GM21367 (cell line): ENCODE measurements at regions not wholly inside any gene's neighbourhood (a gene's known extent, or its start where the extent isn't known, plus 50 kb on each side); places are given as distances from the start of the nearest gene placed in this dataset.

Source experiments
- ATAC-seq: cut with Tn5 transposase; IDR thresholded peaks from one replicate; pipeline ENCODE4 v1.9.1; 2021; ENCODE audit not compliant: unreplicated experiment

DNA sequence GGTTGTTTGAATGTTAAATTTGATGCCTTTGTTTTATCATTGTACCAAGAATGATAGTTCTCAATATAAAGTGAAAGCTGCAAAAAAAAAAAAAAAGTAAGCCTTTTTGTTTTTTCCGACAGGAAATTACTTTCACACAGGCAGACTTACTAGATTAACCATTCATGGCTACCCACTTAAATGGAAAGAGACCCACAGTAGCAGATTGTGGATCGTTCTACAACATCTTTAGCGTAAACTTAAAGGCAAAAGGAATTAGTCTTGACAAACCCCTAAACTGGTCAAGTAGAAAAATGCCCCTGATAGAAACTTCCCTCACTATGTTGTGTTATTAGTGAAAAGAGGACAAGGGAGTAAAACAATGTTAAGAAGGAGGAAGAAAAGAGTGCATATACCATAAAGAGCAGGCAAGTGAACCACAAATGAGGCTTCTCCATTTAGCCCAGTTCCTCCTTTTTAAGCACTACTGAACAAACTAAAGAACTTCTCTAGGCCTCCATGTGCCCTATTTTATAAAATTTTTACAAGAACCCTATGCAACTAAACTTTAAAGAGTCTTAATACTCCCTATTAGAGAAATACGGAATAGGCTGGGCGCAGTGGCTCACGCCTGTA is 1560.3 kb downstream of the MRPL39 start:
- ATAC-seq: no peak

DNA sequence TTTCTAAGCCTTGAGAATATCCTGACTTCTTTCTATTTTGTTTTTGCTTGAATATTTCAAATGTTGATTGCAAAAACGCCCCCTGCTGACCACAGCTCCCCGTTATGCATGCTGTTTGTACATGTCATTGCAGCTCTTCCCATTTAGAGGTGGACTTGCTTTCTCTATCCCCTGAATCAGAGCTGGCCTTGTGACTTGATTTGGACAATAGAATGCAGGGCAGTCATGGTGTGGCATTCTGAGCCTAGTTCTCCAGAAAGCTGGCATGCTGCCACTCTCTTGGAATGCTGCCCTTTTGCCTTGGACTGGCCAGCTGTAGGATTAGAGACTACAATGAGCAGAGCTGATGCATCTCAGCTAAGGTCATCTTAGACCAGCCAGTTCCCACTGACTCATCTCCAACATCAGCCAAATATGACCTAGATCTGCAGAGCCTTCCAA is 1561.5 kb downstream of the MRPL39 start:
- peak; percentile 53 for ATAC-seq

DNA sequence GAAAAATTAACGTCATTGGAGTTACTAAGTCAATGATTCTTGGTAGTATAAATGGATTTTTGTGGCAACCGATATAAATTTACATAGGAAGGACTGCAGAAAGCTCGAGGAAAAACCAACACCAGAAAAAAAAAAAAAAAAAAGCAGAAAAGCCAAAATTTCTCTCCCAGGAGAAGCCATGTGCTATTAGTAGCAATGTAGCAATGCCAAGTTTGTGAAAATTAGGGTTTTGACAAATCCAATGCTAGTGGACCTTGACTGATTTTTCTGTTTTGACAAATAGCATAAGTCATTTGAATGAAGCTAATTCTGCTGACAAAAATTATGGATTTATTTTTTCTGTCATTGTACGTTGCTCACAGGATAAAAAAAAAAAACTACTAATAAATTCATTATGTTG is 1561.9 kb downstream of the MRPL39 start:
- ATAC-seq: no peak

DNA sequence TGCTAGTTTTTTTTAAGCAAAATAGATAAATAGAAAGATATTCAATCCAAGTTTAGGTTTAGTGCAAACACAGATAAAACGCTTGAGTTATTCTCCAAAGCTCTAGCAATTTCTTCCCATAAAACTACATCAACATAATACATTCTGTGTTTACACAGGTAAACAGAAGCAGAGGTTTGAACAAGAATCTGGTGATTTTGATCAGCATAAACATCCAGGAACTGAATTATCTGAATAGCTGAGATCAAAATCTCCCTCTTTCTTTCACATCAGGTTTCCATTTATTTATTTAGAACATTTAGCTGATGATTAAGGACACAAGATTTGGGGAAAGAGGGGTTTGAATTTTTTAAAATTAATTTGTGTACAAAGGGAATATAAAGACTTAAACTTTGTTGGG is 1564.6 kb downstream of the MRPL39 start:
- no peak for ATAC-seq

DNA sequence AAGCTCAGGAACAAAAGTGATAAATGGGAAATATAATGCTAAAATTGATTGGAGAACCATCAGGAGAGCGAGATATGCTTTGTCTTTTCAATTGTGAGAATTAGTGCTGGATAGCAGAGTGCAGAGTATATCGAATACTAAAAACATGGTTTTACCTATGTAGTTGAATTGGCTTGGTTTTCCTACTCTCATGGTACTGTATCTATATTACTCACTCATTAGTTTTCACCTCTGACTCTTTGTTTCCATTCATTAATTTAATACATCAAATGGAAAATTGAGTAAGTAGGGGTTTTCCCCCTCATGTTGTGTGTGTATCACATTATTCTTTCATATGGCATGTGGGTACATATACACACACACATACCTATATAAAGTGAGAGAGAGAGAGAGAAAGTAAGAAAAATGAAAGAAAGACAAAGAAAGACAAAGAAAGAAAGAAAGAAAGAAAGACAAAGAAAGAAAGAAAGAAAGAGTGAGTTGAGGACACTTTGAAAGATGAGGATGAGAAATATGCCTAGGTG is 1574.5 kb downstream of the MRPL39 start:
- ATAC-seq: no peak

DNA sequence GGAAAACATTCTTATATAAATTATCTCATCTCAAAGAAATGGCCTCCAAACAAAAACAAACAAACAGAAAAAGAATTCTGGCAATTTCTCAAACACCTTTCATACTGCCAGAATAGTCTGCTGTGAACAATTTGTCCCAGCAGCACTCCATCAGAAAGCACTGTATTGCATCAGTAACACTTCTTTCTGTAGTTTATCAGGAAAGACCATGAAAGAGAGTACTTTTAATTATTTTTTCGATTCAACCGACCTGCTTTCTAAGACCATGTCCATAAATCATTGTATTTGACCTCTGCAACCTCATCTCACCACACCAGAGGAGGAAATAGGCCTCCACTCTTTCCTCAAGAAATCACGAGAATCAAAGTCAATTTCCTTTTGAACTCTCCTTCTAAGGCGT is 1579.9 kb downstream of the MRPL39 start:
- no peak for ATAC-seq

DNA sequence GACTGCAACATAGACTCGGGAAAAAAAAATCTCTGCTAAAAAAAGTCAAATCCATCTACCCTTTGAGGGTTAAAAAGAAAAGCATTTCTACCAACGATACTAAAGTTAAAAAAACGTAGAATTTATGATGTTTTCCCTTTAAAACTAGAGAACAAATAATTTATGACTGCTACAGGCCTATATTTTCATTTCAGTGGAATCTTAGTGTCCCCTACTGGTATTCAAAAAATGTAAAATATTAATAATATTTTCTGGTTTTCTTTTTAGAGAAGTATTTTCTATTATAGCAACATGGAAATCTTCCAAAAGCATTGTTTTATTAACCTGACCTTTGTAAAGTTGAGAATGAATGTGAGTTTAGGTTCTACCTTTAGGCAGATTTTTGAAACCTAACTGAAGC is 1582.2 kb downstream of the MRPL39 start:
- ATAC-seq: no peak

DNA sequence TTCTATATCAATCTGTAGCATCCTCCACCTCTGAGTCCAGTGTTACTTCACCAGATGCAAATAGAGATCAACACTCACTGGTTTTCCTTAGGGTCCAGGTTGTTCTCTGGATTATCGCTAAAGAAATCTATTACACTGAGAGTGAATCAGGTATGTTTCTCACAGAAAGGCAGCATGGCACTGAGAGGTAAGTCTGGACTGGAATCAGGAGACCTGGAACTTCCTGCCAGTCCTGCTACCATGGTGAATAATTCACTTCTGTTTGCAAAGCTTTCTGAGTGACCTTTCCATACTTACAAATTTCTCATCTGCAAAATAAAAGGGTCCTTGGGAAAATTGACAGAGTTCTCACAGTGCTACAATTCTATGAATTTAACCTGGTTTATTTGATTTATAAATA is 1583.3 kb downstream of the MRPL39 start:
- ATAC-seq: no peak

DNA sequence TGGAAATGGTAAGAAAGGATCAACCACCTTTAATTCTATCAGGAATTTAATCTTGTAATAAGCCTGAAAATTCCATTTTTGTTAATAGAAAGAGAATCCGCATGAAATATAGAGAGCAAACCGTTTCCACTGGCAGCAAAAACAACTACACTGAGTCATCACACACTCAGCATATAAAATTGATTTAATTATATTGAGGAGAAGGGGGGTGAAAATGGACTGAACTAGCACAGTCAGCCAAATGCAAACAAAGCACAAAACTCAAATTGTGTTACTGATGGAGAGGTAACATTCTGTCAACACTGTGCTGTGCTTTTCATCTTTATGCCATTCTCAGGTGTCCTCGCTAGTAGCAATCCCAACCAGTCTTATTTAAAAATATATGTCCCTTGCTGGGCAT is 1583.9 kb downstream of the MRPL39 start:
- no peak for ATAC-seq

DNA sequence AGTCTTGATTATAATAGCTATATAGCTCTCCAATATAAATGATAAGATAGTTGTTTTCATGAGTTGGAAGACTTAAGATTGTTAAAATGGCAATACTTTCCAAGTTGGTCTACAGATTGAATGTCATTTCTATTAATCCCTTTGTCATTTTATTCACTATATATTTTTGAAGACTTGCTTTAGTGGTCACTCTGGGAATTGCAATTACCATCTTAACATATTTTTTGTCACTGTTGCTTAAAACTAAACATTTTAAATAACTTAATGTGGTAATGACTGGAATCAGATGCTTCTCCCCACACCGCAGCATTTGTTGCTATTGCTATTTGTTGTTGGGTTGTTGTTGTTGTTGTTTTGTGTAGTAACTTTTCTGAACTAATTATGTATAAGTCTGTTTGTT is 1592.9 kb downstream of the MRPL39 start:
- no peak for ATAC-seq

DNA sequence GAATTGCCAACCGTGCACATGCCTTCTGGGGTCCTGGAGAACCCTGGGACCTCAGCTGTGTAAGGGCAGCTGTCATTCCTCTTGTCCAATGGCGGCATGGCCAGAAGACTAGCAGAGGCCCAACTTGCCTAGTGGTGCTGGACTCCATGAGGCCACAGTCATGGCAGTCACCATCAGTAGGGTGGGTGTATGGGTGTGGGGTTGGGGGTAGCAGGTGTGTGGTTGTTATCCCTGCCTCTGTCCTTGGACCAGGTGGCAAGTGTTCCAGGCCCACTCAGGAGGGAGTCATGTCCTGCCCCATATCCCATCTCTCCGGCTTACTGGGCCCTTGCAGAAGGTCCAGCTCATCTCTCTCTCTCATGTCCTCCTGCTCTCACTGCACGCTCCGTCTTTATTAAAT is 1596.2 kb downstream of the MRPL39 start:
- no peak for ATAC-seq

DNA sequence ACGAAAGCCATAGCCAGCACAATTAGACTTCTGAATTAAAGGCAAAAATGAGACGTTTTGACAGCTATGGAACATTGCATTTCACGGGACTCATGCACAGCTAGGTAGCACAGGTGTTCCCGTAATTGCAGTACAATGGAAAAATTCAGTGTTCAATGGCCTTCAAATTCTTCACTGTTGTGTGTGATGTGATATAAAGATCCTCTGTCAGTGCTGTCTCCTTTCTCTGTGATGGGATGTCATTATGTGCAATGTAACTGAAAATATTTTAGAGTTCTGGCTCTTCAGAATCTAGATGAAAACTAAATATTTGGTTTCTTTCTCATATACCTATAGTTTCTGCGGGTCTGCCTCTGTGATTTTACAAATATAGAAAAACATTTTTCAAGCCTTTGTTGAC is 1599.7 kb downstream of the MRPL39 start:
- ATAC-seq: no peak

DNA sequence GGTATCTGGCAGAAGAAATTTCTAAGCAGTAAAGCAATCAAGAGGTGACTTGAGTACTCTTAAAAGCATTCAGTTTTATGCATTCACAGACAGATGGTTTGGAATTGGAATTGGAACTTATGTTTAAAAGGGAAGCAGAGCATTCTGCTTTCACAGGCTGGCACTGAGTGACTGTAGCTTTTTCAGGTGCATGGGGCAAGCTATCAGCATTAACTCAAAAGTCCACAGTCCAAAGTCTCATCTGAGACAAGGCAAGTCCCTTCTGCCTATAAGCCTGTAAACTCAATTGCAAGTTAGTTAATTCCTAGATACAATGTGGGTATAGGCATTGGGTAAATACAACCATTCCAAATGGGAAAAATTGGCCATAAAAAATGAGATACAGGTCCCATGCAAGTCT is 1620.3 kb downstream of the MRPL39 start:
- no peak for ATAC-seq

DNA sequence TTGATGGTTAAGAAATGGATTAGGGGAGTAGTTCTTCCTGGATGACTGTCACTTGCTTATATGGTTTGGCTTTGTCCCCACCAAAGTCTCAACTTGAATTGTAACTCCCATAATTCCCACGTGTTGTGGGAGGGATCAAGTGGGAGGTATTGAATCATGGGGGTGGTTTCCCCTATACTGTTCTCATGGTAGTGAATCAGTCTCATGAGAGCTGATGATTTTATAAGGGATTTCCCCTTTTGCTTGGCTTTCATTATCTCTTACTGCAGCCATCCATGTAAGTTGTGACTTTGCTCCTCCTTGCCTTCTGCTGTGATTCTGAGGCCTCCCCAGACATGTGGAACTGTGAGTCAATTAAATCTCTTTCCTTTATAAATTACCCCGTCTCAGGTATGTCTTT is 1621.1 kb downstream of the MRPL39 start:
- ATAC-seq: no peak

DNA sequence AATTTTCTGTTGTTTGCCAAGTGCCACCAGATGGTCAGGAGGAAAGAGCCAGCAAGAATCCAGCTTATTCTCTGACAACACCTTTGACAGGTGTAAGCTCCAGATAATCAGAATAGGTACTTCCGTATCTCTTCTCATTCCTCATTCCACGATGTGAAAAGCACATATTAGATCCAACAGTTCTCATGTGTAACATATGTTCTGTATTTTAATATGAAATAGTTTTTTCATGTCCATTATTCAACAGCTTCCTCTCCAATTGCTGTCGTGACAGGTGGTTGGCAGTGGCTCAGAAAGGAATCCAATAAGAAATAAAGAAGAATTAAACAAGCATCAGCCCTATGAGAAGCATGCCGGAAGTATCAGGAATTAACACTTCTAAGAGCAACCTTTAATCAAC is 1624.7 kb downstream of the MRPL39 start:
- ATAC-seq: no peak

DNA sequence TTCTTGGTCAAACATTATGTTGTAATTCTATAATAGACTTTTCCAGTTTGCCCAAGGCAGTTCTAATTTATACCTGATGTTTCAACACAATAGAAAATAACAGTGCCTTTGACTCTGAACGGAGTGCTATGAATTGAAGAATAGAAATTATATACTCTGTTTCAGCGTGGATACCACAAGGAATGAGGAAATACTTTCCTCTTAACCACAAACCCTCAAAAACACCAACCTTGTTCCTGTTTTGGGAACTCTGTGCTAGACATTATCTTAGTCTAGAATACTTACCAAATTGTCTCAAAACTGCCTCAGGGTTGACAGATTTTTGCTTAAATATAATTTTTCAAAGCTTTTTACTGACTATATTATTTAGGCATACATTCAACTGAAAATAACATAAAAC is 1629.3 kb downstream of the MRPL39 start:
- ATAC-seq: no peak

DNA sequence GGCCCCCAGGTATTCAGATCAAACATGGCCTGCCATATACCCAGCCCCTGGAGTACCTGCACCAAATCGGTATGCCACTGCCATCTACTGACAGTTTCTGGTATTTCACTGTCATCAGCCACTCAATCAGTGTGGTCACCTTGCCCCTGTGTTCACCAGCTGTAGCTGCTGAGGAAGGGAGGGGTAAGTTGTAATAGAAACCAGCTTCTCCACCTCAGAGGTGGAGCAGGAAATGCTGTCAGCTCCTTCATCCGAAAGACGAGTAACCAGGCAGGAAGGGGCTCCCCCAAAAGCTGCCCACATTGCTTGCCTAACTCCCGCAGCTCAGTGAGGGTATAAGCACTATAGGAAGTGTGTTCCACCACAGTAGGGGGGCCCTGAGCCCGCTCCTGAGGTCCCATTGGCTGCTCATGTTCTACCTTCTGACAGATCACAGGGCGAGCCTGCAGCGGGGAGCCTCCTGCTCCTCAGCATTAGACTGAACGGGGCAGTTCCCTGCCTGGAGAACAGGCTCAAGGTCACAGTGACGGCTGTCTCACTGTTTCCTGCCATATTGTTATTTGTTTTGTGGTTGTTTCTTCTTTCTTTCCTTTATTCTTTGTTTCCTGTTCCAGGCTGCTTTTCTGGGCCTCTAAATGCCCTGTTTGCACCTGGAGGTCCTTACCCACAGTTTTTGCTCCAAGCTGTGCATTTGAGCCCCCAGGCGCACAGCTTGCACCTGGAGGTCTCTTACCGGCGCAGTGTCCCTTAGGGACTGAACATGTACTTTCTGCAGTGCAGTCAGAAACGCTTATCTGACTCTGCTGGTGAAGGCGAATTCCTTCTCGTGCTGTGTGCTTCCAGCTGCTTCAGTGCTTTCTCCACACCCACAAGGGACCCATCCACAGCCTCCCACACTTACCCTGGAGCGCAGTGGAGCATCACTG is 1638.3 kb downstream of the MRPL39 start:
- ATAC-seq: peak; percentile 96

DNA sequence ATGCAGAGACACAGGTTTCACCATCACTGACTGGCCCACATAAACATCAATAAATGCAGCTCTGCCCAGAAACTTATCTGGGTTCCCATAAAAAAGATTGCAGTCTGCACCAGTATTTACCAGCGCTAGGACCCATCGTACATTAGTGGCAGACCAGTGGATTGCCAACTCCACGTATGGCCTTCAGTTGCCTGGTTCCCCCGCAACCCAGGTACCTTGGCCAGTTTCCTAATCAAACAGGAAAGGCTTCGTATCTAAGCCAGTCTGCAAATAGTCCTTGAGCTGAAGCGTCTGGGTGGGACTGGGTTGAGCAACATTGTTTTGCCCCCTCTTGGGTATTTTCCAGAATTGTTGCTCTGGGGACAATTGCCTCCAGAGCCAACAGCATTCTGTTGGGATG is 1639.3 kb downstream of the MRPL39 start:
- ATAC-seq: no peak

DNA sequence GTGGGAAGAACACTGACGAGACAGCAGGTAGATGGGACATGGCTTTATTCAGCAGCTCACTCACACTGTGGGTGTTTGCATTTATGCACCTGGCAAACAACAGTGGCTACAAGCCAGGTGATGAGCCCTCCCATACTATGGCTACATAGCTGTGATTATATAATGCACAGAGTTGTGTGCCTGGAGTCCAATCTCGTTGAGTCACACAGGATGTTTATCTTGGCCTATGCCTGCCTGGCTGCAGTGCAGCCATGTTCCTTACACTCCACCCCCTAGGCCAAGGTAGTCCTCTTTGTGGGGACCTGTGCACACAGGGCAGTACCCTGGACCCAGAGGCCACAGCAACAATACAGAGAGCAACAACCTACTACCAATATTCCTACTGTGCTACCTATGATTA is 1643.8 kb downstream of the MRPL39 start:
- ATAC-seq: no peak

DNA sequence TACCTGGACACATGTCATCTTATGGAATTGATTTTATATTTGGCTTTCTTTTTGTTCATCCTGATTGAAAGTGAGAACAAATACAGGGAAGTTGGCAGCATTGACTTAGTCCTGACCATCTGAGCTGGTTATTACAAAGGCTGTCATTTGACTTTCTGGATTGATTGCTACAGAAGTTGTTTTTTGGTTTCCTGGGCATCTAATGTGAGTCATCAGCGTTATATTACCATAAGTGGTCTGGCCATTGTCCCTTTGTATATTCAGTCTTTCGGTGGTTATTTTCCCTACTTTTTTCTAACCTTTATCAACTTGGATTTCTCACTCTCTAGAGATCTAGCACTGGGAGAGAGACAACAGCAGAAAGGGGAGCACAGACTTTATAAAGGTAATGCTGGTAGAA is 1646.5 kb downstream of the MRPL39 start:
- ATAC-seq: no peak

DNA sequence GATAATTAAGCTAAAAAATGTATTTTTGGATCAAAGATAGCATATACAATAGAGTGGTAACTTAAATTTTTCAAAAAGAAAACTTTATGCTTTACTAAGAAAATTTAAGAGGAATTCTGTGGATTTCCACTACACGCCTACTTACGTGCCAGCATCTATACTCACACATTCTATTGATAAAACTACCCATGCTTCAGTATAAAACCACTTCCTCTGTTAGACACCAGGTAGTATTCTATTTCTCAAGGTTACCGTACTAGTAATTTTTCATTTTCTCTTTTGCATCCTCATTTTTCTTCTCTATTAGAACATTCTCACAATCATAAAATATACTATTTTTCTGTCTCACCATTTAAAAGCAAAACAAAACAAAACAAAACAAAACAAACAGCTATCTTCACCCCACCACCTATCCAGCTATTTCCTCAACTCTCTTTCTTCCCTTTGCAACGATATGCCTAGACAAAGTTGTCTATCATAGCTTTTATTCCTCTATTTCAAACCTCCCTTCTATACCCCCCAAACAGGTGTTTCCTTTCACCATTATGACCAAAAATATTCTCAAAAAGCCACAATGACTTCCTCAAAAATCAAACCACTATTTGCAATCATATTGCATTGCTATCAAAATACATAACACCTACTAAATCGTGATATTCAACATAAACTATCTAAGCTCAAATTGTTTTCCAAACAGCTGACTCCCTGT is 1652.0 kb downstream of the MRPL39 start:
- ATAC-seq: no peak

DNA sequence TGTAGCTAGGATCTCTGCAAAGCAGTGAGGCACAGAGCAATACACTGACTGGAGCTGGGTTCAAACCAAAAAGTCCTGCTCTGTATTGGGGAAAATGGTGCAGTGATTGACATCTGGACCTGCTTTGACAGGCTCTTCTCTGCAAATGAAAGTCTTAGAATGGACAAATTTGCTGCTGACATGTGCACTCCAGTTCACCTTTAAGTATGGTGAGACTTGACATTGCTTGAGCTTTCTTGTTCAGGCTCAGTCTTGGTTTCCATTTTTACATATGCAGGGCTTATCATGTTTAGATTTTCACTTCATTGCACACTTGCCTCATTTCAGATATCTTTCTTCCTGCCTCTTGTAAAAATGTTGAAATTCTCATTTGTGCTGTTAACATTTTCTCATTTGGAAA is 1655.0 kb downstream of the MRPL39 start:
- no peak for ATAC-seq
